Stimulated activated CD4-positive, alpha-beta T cell treated with anti-CD3 and anti-CD28 coated beads, Interleukin-4, amount 100 ng/mL, for 24 hours (primary cell): ENCODE measurements at regions not wholly inside any gene's neighbourhood (a gene's known extent, or its start where the extent isn't known, plus 50 kb on each side); places are given as distances from the start of the nearest gene placed in this dataset.
"Not testable (repeated sequence)": the region's sequence is repeated elsewhere in the genome, so short reads cannot be mapped to it uniquely, and the experiment has no call there.

Experiments
- DNase-seq: peaks from one replicate; pipeline ENCODE4 v3.0.0-alpha.2; 2020

DNA sequence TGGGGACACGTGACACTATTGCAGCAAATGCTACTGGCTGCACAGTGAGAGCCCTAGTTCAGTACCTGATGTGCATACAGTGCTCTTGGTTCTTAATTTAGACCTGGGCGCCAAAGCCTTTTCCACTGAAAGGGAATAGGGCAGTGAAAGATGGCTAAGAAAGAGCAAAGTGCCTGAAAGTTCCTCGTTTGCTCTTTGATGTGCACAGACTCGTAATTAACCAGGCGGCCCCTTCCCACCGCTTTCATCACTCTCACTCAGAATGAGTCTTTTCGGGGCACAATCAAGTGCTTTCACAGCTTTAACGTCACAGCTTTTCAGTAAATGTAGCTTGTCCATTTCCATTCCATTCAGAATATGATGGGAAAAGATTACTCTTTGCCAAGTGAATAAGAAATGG is 116.6 kb upstream of the ADRA1B start:
- DNase-seq: no peak

DNA sequence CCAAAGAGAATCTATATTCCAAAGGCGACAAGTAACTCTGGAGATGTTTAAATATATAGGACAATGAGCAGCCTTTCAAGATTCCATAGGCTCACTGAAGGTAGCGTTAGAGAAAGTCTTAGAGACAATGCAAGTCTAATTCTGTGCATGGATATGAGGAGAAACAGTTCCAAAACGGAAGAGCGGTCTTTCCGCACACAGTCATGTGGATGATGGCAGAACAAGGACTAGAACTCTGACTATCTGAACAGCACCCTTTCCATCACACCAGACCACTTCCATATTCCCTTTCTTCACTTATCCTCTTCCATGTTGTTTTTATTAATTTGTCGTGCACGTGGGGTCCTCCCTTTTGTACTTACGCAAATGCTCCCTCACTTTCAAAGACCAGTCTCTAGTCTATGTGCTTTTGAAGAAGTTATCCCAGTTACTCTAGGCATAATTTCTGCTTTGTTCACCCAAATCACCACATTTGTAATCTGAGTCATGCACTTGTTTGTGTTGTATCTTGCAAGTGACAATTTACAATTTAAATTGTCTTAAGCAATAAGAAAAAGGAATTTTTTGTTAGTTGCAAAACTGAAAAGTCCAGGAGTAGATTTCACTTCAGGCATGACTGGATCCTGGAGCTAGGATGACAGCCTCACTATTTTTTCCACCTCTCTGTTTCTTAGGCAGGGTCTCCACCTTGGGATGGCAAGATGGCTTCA is 116.0 kb upstream of the ADRA1B start:
- no peak for DNase-seq

DNA sequence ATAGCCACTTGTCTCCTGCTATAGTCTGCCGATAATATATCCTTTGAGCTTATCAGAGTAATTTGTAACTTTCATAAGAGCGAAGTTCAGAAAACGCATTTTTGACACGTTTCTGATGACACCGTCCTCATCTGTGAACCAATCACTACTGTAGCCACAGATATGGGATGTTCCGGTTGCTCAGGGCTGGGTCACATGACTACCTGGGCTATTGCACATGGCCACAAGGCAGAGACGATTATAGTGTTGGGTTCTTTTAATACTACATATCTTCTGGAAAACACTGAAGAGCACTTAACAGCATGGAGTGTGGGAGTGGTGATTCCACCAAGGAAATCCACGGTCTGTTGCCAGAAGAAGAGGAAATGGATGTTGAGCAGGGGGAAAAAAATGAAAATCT is 115.0 kb upstream of the ADRA1B start:
- DNase-seq: no peak

DNA sequence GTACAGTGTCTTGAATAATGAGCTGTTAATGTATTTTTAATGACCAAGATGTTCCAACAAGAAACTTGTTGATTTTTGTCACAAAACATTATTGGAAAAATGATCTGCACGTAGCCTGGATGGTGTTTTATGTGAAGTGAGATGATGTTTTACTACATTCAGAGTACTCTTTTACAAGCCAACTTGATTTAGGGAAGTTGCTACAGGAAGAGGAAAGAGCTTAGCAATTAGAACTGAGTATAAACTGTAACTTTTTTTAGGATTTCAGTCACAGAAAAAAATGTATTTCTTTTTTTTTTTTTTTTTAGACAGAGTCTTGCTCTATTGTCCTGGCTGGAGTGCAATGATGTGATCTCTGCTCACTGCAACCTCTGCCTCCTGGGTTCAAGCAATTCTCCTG is 113.6 kb upstream of the ADRA1B start:
- DNase-seq: no peak

DNA sequence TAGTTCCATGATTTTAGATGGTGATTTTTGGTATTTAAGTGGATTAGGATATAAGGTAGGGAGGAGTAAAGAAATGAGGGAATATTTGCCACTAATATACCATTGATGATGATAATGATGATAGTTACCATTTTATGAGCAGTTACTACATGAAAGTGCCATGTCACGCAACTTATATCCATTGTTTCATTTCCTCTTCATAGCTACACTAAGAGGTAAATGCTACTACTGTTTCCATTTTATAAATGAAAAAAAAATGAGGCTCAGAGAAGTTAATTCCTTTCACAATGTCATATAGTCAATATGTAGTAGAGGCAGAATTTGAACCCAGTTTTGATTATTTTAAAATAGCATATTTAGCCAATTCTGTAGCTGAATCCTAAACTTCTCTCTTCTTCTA is 112.2 kb upstream of the ADRA1B start:
- DNase-seq: no peak

DNA sequence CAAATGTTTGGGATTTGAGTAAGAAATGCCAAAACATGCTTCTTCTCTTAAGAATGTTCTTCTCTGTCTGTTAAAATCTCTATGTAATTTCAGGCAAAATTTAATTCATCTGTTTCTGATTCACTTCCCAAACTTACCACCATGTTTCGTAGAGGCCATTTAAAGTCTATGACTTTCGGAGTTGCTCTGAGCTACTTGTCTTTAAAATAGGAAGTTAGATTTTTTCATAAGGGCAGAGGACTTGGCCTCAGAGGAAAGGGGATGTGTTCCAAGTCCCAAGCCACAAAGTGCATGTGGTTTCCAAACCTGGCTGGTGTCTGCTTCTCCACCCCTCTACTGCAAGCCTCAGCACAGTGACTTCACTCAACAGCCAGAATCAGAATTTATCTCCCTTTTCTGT is 111.3 kb upstream of the ADRA1B start:
- DNase-seq: no peak

DNA sequence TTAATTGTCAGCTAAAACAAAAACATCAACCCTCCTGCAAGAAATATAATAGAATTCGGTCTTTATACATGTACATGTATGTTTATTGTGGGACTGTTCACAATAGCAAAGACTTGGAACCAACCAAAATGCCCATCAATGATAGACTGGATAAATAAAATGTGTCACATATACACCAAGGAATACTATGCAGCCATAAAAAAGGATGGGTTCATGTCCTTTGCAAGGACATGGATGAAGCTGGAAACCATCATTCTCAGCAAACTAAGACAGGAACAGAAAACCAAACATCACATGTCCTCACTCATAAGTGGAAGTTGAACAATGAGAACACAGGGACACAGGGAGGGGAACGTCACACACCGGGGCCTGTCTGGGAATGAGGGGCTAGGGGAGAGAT is 109.1 kb upstream of the ADRA1B start:
- DNase-seq: not testable (repeated sequence)

DNA sequence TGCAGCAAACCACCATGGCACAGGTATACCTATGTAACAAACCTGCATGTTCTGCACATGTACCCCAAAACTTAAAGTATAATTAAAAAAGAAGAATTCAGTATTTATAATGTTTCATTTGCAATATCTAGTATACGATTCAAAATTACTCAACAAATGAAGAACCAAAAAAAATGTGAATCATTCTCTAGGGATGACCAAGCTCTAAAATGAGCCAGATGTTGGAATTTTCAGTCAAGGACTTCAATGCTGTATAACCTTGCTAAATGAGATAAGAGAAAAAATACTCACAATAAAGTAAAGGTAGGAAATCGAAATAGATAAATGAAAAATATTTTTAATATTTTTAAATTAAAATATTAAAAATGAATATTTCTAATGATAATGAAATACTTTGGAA is 108.7 kb upstream of the ADRA1B start:
- no peak for DNase-seq

DNA sequence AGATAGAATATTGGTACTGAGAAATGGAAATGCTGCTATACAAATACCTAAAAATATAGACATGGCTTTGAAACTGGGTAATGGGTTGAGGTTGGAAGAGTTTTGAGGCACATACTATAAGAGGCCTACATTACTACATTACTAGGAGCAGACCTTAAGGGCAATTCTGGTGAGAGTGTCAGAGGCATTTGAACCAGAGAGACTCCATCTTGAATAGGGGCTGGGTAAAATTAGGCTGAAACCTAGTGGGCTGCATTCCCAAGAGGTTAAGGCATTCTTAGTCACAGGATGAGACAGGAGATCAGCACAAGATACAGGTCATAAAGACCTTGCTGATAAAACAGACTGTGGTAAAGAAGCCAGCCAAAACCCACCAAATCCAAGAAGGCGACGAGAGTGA is 104.6 kb upstream of the ADRA1B start:
- no peak for DNase-seq

DNA sequence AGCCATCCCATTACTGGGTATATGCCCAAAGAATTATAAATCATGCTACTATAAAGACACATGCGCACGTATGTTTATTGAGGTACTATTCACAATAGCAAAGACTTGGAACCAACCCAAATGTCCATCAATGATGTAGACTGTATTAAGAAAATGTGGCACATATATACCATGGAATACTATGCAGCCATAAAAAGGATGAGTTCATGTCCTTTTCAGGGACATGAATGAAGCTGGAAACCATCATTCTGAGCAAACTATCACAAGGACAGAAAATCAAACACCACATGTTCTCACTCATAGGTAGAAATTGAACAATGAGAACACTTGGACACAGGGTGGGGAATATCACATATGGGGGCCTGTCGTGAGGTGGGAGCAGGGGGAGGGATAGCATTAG is 103.5 kb upstream of the ADRA1B start:
- DNase-seq: not testable (repeated sequence)

DNA sequence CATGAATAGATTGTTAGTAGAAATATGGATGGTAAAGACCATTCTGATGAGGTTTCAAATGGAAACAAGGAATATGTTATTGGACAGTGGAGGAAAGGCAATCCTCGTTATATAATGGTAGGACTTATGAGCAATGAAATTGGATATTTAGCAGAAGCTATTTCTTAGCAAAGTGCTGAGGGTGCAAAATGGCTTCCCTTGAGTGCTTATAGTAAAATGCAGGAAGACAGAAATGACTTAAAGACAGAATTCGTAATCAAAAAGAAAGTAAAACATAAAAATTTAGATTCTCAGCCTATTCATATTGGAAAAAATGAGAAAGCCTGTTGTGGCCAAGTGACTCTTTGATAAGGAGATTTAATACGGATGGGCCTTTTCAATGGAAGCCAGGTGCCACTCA is 102.1 kb upstream of the ADRA1B start:
- no peak for DNase-seq

DNA sequence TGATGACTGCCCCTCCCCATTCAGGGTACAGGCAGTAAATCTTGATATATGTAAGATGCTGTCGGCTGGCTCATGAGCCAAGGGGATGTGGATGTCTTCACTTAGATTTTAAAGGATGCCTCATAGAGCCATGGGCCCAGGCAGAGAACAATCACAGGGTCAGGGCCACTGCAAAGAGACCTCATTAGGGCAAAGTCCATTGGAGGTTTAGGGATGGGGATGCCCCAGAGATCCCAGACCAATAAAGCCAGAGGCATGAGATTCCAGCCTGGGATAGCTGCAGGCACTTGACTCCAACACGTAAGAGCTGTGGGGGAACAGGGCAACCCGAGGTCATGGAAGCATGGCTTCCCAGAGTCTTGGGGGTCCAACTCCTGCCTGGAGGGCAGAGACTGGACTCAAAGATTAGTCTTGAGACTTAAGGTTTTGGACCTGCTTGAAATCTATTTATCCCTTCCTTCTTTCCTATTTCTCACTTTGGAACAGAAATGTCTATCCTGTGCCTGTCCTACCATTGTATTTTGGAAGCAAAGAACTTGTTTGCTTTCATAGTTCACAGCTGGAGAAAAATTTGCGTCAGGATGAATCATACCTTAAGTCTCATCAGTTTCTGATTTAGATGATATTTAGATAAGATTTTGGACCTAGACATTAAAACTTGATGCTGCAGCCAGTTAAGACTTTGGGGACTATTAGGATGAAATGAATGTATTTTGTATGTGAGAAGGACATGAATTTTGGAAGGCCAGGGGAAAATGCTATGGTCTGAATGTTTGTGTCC is 101.3 kb upstream of the ADRA1B start:
- no peak for DNase-seq

DNA sequence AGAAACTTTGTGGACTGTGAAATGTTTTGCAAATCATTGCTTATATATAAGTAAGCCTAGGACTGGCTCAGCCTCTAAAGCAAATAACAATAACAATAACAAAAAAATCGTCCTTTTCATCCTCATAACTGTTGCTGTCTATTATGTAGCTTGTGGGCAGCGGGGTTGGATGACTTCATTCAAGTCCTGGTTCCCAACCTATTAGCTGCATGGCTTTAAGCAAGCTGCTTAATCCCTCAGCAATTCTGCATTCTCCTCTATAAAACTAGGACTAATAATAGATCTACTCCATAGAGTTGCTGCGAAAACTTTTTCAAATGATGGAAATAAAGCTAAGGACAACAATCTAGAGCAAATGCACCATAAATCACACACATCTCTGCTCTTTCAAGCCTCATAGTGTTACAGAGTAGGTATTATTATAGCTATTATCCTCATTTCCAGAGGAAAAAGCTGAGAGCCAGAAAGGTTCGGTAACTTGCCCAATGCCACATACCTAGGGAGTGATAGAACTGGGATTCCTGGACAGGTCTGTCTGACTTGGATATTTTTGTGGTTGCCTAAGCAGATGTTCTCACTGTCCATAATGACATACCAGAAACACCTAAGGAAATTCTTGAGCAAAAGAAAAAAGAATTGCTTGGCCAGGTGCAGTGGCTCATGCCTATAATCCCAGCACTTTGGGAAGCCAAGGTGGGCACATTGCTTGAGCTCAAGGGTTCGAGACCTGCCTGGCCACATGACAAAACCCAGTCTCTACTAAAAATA is 98.8 kb upstream of the ADRA1B start:
- DNase-seq: no peak

DNA sequence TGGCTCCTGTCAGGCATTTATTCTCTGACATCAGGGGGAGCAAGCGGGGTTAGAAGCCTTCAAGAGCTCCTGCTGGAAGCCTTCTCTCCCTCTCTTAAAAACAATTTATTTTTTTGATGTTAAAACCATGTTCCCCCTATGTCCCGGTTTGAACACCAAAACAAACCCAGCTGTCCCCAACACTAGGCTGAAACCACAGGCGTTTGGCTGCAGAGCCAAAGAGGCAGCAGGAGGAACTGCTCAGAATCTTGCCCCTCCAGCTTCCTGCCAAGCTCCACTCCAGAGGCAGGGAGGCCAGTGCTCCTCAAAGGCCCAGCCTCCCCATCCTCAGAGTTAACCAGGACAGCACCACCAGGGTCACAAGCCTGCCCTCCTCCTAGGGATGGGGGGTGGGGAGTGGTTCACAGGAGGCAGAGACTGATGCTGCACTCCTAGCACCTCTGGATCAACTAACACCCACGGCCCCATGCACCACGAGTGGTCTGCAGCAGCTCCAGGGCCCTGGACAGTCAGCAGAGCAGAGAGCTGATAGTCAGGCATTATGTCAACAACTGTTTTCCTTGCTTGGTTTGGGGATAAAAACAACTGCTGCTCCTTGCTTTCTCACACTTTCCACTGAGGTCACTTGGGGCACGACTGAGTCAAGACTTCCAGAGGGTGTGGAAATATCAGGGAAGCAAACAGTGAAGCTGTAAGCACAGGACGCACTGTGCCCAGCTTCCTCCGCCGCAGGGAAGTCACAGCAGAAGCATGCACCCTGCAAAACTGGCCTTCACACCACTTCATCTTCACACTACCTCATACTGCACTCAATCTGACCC is 96.5 kb upstream of the ADRA1B start:
- no peak for DNase-seq

DNA sequence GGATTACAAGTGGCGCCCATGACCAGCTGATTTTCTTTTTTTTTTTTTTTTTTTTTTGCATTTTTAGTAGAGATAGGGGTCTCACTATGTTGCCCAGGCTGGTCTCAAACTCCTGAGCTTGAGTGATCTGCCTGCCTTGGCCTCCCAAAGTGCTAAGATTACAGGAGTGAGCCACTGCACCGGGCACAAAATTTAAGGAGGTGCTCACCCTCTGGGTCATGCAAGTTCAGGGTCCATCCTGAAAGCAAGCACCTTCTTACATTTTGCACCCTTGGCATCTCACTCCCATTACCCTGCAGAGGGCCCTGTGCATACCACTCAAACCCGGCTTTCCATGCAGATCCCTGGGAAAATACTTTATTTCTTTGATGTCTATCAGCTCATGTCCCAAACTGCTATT is 95.6 kb upstream of the ADRA1B start:
- no peak for DNase-seq

DNA sequence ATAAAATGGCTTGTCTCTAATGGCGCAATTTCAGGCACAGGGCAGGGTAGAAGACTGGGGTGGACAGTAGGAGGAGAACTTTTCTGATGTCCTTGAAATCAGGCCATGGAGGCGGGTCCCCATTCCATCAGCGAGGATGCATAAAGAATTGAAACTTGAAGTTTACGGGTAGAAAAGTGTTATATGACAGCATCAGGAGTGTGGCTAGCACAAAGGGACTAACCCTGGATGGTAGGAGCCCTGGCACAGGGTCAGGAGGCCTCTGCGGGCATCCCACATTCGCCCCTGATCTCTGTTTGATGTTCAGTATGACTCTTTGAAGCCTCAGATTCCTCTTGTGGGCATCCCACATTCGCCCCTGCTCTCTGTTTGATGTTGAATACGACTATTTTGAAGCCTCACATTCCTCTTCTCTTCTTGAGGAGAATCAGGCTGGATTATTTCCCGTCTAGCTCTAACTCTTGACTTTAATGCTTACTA is 94.8 kb upstream of the ADRA1B start:
- no peak for DNase-seq

DNA sequence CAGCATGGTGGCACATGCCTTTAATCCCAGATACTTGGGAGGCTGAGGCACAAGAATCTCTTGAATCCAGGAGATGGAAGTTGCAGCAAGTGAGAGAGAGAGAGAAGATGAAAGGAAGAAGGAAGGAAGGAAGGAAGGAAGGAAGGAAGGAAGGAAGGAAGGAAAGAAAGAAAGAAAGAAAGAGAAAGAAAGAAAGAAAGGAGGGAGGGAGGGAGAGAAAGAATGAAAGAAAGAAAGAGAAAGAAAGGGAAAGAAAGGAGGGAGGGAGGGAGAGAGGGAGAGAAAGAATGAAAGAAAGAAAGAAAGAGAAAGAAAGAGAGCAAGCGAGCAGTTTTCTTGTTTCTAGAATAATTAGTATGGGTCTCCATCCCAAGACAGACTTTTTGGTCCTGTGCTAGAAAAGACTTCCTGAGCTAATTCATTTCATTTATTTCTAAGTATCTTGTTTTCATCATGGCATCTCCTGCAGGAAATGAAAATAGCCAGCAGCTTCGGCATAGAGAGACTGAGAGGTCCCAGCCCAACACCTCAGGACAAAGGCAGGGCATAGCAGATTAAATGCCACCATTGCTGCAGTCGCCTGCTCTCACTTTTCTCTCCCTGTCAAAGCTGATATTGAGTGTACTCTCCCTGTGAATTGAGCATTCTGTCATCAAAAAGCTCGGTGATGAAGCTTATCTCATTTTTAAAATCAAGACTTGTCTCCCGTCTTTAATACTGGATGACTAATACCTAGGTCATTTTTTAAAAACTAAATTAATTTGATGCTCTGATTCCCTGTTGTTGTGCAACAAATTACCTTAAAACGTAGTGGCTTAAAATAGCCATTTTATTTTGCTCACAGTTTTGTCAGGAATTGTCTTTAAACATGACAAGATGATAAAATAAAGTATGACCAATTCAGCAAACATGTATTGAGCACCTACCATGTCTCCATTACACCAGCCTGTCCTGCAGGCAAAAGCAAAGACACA is 91.8 kb upstream of the ADRA1B start:
- no peak for DNase-seq

DNA sequence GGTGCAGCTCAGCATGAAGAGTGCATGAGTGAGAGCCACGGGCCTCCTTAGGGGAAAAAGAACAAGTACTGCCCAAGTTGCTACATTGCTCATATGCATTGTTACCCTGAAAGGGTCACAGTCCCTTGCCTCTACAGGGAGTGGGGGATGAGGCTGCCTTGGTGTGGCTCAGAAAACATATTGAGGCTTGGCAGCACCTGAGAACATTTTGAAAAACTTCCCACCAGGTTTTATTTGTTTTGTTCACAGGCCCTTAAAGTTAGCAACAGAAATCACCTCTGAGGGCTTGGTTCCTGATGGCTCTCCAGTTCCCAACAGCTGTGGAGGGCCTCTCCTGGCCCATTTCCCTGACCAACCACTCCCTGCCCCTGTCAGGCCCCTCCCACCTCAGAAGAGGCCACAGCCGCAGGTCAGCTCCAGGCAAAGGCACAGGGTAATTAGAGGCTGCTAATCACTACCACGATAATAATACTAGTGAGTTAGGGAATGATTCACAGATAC is 90.7 kb upstream of the ADRA1B start:
- no peak for DNase-seq

DNA sequence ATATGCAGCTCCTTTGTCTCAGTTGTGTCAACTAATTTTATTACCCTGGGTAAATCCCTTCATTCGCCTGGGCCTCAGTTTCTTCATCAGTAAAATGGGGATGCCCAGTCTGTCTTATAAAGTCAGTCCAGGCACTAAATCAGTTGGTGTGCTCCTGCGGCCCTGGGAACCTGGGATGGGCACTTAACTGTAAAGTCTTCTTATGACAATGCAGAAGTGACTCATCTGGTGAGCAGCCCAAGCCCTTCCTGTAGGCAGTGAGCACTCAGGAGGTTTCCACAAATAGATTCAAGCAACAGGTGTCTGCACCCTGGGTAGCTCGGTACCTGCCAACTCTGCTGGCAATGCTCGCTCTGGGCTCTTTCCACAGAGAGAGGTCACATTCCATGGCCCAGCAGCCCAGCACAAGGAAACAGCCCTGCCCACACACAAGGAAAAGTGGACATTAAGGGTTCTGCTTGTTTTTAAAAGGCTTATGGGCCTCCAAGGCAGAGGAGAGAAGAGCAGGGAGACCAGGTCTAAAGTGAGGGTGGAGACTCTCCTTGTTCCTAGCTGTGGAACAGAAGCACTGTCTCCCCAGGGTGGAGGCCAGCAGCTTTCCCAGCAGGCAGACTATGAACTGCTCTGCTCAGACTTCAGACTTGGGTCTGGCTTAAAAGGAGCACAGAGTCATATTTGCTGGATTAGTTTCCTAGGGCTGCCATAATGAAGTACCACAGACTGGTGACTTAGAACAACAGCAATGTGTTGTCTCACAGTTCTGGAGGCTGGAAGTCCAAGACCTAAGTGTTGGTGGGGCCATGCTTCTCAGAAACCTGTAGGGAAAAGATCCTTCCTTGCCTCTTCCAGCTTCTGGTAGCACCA is 89.7 kb upstream of the ADRA1B start:
- DNase-seq: no peak

DNA sequence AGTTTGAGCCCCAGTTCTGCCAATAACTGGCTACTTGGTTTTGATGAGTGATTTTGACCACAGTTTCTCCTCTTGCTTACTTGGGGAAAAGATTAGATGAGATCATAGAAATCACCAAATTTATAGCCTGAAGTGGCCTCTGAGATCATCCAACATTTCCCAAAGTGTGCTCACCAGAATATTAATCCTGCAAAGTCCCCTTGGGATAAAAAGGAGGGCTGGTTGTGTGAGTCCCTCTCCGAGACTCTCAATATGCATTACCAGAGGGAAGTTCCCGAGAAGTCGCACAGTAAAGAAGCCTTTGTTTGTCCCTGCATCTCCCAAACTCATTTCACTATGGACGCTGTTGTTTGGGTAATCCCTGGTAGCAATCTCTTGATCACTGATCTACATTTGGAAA is 88.4 kb upstream of the ADRA1B start:
- no peak for DNase-seq
